Tibial nerve (tissue), 4 donors: ENCODE measurements at regions not wholly inside any gene's neighbourhood (a gene's known extent, or its start where the extent isn't known, plus 50 kb on each side); places are given as distances from the start of the nearest gene placed in this dataset.

Source experiments
- DNase-seq, 2 donors: peaks; one replicate each; pipeline ENCODE4 v3.0.0-alpha.2; 2019; ENCODE audit warnings: low spot score in 2 of 2
- H3K27ac ChIP-seq, 4 donors: fragments of 200-600 bp; sonication (generic) in 3 of 4; one replicate each; pipeline ENCODE4 v1.5.1; 2017 to 2019; ENCODE audit warnings: mild to moderate bottlenecking in 1 of 4
- H3K27me3 ChIP-seq, 2 donors: fragments of 200-600 bp; sonication (generic) in 1 of 2; one replicate each; pipeline versions ENCODE4 v1.5.1 to v1.6.0; 2017 to 2019
- H3K36me3 ChIP-seq, 3 donors: fragments of 200-600 bp; sonication (generic); one replicate each; pipeline ENCODE4 v1.5.1; 2018 to 2019
- H3K4me1 ChIP-seq, 4 donors: fragments of 200-600 bp; sonication (generic) in 3 of 4; one replicate each; pipeline ENCODE4 v1.5.1; 2017 to 2019
- H3K4me3 ChIP-seq, 4 donors: fragments of 200-600 bp; sonication (generic) in 3 of 4; one replicate each; pipeline ENCODE4 v1.5.1; 2017 to 2019; ENCODE audit warnings: mild to moderate bottlenecking in 1 of 4, moderate library complexity in 1 of 4
- H3K9me3 ChIP-seq, 4 donors: fragments of 200-600 bp; sonication (generic) in 3 of 4; one replicate each; pipeline ENCODE4 v1.5.1; 2017 to 2019
- CTCF ChIP-seq, 5 experiments: fragments of 200-600 bp in 3 of 5; fragments of 450-650 bp in 2 of 5; sonication (generic) in 3 of 5; IDR thresholded peaks; one replicate each; pipeline ENCODE4 v1.5.1; 2016 to 2019; ENCODE audit warnings: antibody characterized with exemption in 5 of 5, mild to moderate bottlenecking in 3 of 5, moderate library complexity in 2 of 5
- EP300 ChIP-seq, 2 donors: sonication (generic); formaldehyde crosslinking; IDR thresholded peaks; one replicate each; pipeline ENCODE4 v1.6.1; 2017; ENCODE audit warnings: antibody characterized with exemption in 2 of 2, mild to moderate bottlenecking in 1 of 2
- POLR2A ChIP-seq, 2 donors: fragments of 450-650 bp; IDR thresholded peaks; one replicate each; pipeline ENCODE4 v1.6.1; 2017; ENCODE audit warnings: antibody characterized with exemption in 2 of 2, mild to moderate bottlenecking in 2 of 2, moderate library complexity in 2 of 2
- WGBS, 2 donors: methylation state at CpG; one replicate each; pipeline ENCODE4 v1.1.5; 2018; 5-methylcytosine and 5-hydroxymethylcytosine counted together

DNA sequence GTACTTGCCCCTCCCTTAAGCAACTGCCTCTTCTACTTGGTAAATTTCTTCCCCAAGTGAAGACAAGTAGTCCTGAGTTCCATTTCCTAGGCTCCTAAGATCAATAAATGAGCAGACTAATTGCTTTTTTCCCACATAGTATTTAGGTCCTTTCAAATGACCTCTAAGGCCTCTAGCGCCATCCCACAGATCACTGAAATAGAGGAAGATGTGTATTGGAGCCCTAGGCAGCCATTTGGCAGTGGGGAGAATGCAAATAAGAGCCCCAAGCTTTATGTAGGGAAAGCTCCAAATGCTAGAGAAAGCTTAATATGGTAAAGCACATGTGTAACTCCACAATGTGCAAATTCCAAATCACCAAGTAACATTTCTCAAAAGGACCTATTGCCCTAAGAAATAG is 316.5 kb upstream of the PHF14 start:
- Histone ChIP-seq H3K36me3 (no peaks in the 10 kb centered on the region), H3K4me3 (no peak overlapping the region), H3K27ac (no peak overlapping the region), H3K9me3 (no peaks in the 10 kb centered on the region), H3K4me1 (no peaks in the 10 kb centered on the region), H3K27me3 (no peaks in the 10 kb centered on the region)
- TF ChIP-seq CTCF (IDR thresholded peaks at IDR 0.05) (no peak), EP300 (IDR thresholded peaks at IDR 0.05) (no peak), POLR2A (IDR thresholded peaks at IDR 0.05) (no peak)
- no peak for DNase-seq
- WGBS, 2 donors: 55 to 71% methylated on average over 1 of the region's 1 CpG

GRCh38 chr7:10657837-10658236 is 315.8 kb upstream of the PHF14 start:
- Histone ChIP-seq H3K4me3 (no peak overlapping the region), H3K27me3 (no peaks in the 10 kb centered on the region), H3K27ac (no peak overlapping the region), H3K9me3 (no peaks in the 10 kb centered on the region), H3K4me1 (no peaks in the 10 kb centered on the region), H3K36me3 (no peaks in the 10 kb centered on the region)
- no peak for TF ChIP-seq POLR2A (IDR thresholded peaks at IDR 0.05)
- TF ChIP-seq EP300 (IDR thresholded peaks at IDR 0.05): no peak
- no peak for TF ChIP-seq CTCF (IDR thresholded peaks at IDR 0.05)
- DNase-seq: no peak

DNA sequence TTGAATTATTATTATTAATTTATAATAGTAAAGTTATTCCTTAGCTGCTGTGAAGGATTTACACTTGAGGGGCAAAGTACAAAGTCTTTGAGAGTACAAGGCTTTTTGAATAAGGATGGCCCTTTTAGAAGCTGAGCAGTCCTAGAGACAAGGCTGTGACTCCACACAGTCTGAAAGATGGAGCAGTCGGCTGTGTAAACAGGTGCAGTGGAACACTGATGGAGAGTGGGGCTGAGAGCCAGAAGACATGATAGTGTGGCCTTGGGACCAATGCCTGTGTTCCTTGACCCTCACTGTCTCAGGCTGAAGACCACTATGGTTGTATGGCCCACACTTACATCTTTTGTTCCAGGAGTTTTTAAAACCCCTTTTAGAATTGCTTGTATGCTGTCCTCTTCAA is 311.2 kb upstream of the PHF14 start:
- Histone ChIP-seq H3K27ac (no peak overlapping the region), H3K27me3 (no peaks in the 10 kb centered on the region), H3K4me3 (no peak overlapping the region), H3K4me1 (no peaks in the 10 kb centered on the region), H3K36me3 (no peaks in the 10 kb centered on the region), H3K9me3 (no peaks in the 10 kb centered on the region)
- no peak for DNase-seq
- TF ChIP-seq POLR2A (IDR thresholded peaks at IDR 0.05): no peak
- TF ChIP-seq EP300 (IDR thresholded peaks at IDR 0.05): no peak
- no peak for TF ChIP-seq CTCF (IDR thresholded peaks at IDR 0.05)
- WGBS, 2 donors: 65 to 68% methylated on average over 1 of the region's 1 CpG

DNA sequence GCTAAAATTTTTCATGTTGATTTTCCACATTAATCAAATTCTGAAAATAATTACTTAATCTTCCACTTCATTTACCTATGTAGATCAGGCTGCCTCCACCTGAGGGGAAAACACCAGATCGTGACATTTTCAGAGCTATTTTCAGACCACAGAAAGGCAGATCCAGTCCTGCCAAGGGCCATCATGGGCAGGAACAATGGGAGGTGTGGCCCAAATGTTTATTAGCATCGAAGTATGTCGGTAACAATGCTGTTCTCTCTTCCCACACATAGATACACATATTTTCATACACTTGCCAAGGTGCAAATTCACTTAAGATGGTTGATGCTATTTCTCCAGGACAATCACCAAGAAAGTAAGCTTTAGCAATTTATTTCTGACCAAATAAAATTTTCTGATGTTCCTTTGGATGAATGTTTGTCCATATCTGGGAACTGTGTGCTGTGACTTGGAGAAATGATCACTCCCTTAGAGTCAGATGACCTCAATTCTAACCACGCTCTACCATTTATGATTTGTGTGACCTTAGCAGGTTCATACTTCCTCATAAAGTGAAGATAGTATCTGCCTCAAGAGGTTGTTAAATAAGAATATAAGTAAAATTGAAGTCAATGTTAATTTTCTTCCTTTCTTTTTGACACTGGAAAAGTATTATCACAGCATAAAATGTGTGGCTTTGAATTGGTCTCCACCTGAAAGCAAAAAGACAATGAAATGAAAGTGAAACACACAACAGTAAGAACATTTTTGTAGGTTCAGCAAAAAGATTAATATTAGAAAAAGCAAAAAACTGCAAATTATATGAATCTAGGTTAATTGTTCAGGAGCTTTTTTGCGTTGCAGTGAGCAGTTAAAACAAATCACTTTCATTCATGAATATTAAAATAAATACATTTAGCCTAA is 310.4 kb upstream of the PHF14 start:
- H3K27ac ChIP-seq: no peak overlapping the region
- H3K4me1 ChIP-seq: no peaks in the 10 kb centered on the region
- 51 to 60% methylated on average over 5 of the region's 5 CpGs for WGBS, 2 donors
- H3K9me3 ChIP-seq: no peaks in the 10 kb centered on the region
- no peaks in the 10 kb centered on the region for H3K27me3 ChIP-seq
- H3K36me3 ChIP-seq: no peaks in the 10 kb centered on the region
- no peak overlapping the region for H3K4me3 ChIP-seq
- DNase-seq: no peak
- TF ChIP-seq CTCF (IDR thresholded peaks at IDR 0.05) (no peak), EP300 (IDR thresholded peaks at IDR 0.05) (no peak), POLR2A (IDR thresholded peaks at IDR 0.05) (no peak)

DNA sequence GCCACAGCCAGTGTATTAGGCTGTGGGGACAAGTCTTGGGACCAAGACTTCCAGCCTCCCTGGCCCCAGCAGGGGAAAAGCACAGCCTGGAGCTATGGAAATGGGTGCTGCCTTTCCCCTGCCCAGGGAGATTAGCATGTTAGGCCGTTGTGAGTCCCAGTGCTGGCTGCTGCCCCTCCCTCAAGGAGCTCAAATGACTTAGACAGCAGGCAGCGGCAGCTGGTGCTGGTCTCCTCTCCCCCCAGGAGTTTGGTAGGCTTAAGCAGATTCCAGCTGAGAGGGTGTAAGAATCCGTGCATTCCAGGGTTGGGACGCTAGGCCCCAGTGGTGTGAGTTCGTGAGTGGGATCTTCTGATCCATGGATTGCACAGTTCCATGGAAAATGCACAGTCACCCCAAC is 301.5 kb upstream of the PHF14 start:
- no peak overlapping the region for H3K4me3 ChIP-seq
- WGBS, 2 donors: 78 to 96% methylated on average over 4 to 5 of the region's 5 CpGs
- no peaks in the 10 kb centered on the region for H3K27me3 ChIP-seq
- H3K36me3 ChIP-seq: no peaks in the 10 kb centered on the region
- peaks cover 0 to 3% (median 0%) of the 10 kb centered on the region in 4 donors for H3K9me3 ChIP-seq
- H3K4me1 ChIP-seq: no peaks in the 10 kb centered on the region
- no peak overlapping the region for H3K27ac ChIP-seq
- DNase-seq: no peak
- TF ChIP-seq CTCF (IDR thresholded peaks at IDR 0.05) (no peak), EP300 (IDR thresholded peaks at IDR 0.05) (no peak), POLR2A (IDR thresholded peaks at IDR 0.05) (no peak)
